Liver (tissue), 8 donors: ENCODE measurements at regions not wholly inside any gene's neighbourhood (a gene's known extent, or its start where the extent isn't known, plus 50 kb on each side); places are given as distances from the start of the nearest gene placed in this dataset.

Experiments used
- DNase-seq: peaks from one replicate; pipeline ENCODE4 v3.0.0-alpha.2; 2017; ENCODE audit warnings: low spot score
- H3K27ac ChIP-seq, 2 donors: one replicate each; pipeline ENCODE4 v1.7.0; 2013; ENCODE audit warnings: inconsistent platforms in 2 of 2, low read length in 2 of 2, control low read depth in 1 of 2, low read depth in 1 of 2, mild to moderate bottlenecking in 1 of 2
- H3K27me3 ChIP-seq, 4 donors: one replicate each; pipeline versions ENCODE4 v1.6.1 to v1.7.0; 2013; ENCODE audit warnings: low read length in 3 of 4, inconsistent platforms in 1 of 4, mild to moderate bottlenecking in 1 of 4, moderate library complexity in 1 of 4; ENCODE audit not compliant: control insufficient read depth in 4 of 4, insufficient read depth in 4 of 4
- H3K36me3 ChIP-seq, 4 donors: one replicate each; pipeline versions ENCODE4 v1.6.1 to v1.7.0; 2013; ENCODE audit warnings: low read length in 3 of 4, mild to moderate bottlenecking in 3 of 4, low read depth in 1 of 4, moderate library complexity in 1 of 4; ENCODE audit not compliant: control insufficient read depth in 4 of 4, insufficient read depth in 3 of 4
- H3K4me1 ChIP-seq, 4 donors: one replicate each; pipeline versions ENCODE4 v1.6.1 to v1.7.0; 2013; ENCODE audit warnings: low read length in 3 of 4, mild to moderate bottlenecking in 3 of 4, moderate library complexity in 1 of 4; ENCODE audit not compliant: control insufficient read depth in 4 of 4, insufficient read depth in 4 of 4
- H3K4me3 ChIP-seq, 3 donors: one replicate each; pipeline versions ENCODE4 v1.6.1 to v1.7.0; 2013; ENCODE audit warnings: low read length in 3 of 3, control low read depth in 1 of 3, low read depth in 1 of 3, mild to moderate bottlenecking in 1 of 3
- H3K9ac ChIP-seq, 2 donors: one replicate each; pipeline ENCODE4 v1.7.0; 2013; ENCODE audit warnings: low read length in 2 of 2, mild to moderate bottlenecking in 2 of 2, moderate library complexity in 2 of 2, control low read depth in 1 of 2, low read depth in 1 of 2
- H3K9me3 ChIP-seq, 4 donors: one replicate each; pipeline versions ENCODE4 v1.6.1 to v1.7.0; 2013; ENCODE audit warnings: low read length in 3 of 4; ENCODE audit not compliant: control insufficient read depth in 4 of 4
- ATF3 ChIP-seq: IDR thresholded peaks from 2 replicates; pipeline ENCODE4 v1.6.1; 2016; ENCODE audit warnings: antibody characterized with exemption
- CTCF ChIP-seq: fragments of 150-350 bp; IDR thresholded peaks from 2 replicates; pipeline ENCODE4 v1.5.1; 2017; ENCODE audit warnings: improper control_type of control experiment, low read depth, low read length; ENCODE audit not compliant: missing input control
- FOXA1 ChIP-seq: IDR thresholded peaks from 2 replicates; pipeline ENCODE4 v1.6.1; 2016; ENCODE audit warnings: antibody characterized with exemption
- GABPA ChIP-seq, 2 donors: IDR thresholded peaks in 1 of 2; conservative IDR thresholded peaks in 1 of 2; 2 replicates each; pipeline ENCODE4 v1.6.1; 2016; ENCODE audit warnings: antibody characterized with exemption in 2 of 2, mild to moderate bottlenecking in 1 of 2, moderate library complexity in 1 of 2
- HNF4G ChIP-seq: IDR thresholded peaks from 2 replicates; pipeline ENCODE4 v1.6.1; 2016; ENCODE audit warnings: antibody characterized with exemption
- MAX ChIP-seq: IDR thresholded peaks from 2 replicates; pipeline ENCODE4 v1.6.1; 2016; ENCODE audit warnings: antibody characterized with exemption
- NR2F2 ChIP-seq: IDR thresholded peaks from 2 replicates; pipeline ENCODE4 v1.6.1; 2016; ENCODE audit warnings: antibody characterized with exemption
- RAD21 ChIP-seq, 2 donors: IDR thresholded peaks; 2 replicates each; pipeline ENCODE4 v1.6.1; 2016; ENCODE audit warnings: antibody characterized with exemption in 2 of 2, mild to moderate bottlenecking in 2 of 2
- REST ChIP-seq: IDR thresholded peaks from 2 replicates; pipeline ENCODE4 v1.6.1; 2016; ENCODE audit warnings: antibody characterized with exemption, mild to moderate bottlenecking
- RXRA ChIP-seq, 2 donors: IDR thresholded peaks; 2 replicates each; pipeline ENCODE4 v1.6.1; 2017 to 2018; ENCODE audit warnings: antibody characterized with exemption in 2 of 2, mild to moderate bottlenecking in 1 of 2
- SP1 ChIP-seq: IDR thresholded peaks from 2 replicates; pipeline ENCODE4 v1.6.1; 2018; ENCODE audit warnings: antibody characterized with exemption, mild to moderate bottlenecking
- TAF1 ChIP-seq: conservative IDR thresholded peaks from 2 replicates; pipeline ENCODE4 v1.6.1; 2016; ENCODE audit warnings: antibody characterized with exemption, mild to moderate bottlenecking
- ZBTB33 ChIP-seq: IDR thresholded peaks from 2 replicates; pipeline ENCODE4 v1.6.1; 2016; ENCODE audit warnings: antibody characterized with exemption
- WGBS: extraction: QIAGEN DNeasy Blood & Tissue Kit; methylation state at CpG from one replicate; pipeline ENCODE4 v1.1.7; 2013; 5-methylcytosine and 5-hydroxymethylcytosine counted together
- donor health status: healthy.
- donor health status: healthy.
- donor health status: healthy.
- donor health status: healthy.
- donor health status: healthy.

GRCh38 chr3:115350606-115351005 is 203.5 kb upstream of the ZBTB20 start:
- no peaks in the 10 kb centered on the region for H3K36me3 ChIP-seq
- no peak for DNase-seq

More at GRCh38 chr3:115350606-115351005, 203.5 kb upstream of the ZBTB20 start:
- Histone ChIP-seq H3K9ac (no peak overlapping the region), H3K4me1 (no peaks in the 10 kb centered on the region), H3K27ac (no peak overlapping the region), H3K9me3 (no peaks in the 10 kb centered on the region), H3K4me3 (no peak overlapping the region), H3K27me3 (peaks cover 0 to 2% (median 0%) of the 10 kb centered on the region in 4 donors)
- no peak for TF ChIP-seq ZBTB33
- TF ChIP-seq ATF3 = no peak
- TF ChIP-seq FOXA1 = no peak
- TF ChIP-seq REST = no peak
- TF ChIP-seq GABPA (IDR thresholded peaks at IDR 0.05 in 1 of 2, conservative IDR thresholded peaks at IDR 0.05 in 1 of 2) = no peak
- TF ChIP-seq NR2F2 = no peak
- no peak for TF ChIP-seq RAD21 (IDR thresholded peaks at IDR 0.05)
- no peak for TF ChIP-seq HNF4G
- TF ChIP-seq TAF1 = no peak
- TF ChIP-seq MAX = no peak
- no peak for TF ChIP-seq SP1
- TF ChIP-seq RXRA (IDR thresholded peaks at IDR 0.05) = no peak
- no peak for TF ChIP-seq CTCF
- 78% methylated on average over 3 of the region's 3 CpGs for WGBS
